ENCODE measurements at regions not wholly inside any gene's neighbourhood (a gene's known extent, or its start where the extent isn't known, plus 50 kb on each side); places are given as distances from the start of the nearest gene placed in this dataset.

- H3K4me1 ChIP-seq: no peaks in the 10 kb centered on the region
- DNase-seq (ENCODE audit: low spot score): no peak
- H3K27me3 ChIP-seq: no peaks in the 10 kb centered on the region
- TF ChIP-seq, protein P1, sequence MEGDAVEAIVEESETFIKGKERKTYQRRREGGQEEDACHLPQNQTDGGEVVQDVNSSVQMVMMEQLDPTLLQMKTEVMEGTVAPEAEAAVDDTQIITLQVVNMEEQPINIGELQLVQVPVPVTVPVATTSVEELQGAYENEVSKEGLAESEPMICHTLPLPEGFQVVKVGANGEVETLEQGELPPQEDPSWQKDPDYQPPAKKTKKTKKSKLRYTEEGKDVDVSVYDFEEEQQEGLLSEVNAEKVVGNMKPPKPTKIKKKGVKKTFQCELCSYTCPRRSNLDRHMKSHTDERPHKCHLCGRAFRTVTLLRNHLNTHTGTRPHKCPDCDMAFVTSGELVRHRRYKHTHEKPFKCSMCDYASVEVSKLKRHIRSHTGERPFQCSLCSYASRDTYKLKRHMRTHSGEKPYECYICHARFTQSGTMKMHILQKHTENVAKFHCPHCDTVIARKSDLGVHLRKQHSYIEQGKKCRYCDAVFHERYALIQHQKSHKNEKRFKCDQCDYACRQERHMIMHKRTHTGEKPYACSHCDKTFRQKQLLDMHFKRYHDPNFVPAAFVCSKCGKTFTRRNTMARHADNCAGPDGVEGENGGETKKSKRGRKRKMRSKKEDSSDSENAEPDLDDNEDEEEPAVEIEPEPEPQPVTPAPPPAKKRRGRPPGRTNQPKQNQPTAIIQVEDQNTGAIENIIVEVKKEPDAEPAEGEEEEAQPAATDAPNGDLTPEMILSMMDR (IDR thresholded peaks at IDR 0.05): no peak
- H3K36me3 ChIP-seq: no peaks in the 10 kb centered on the region
- no peak overlapping the region for H3K27ac ChIP-seq
- no peak overlapping the region for H3K4me3 ChIP-seq
- no peaks in the 10 kb centered on the region for H3K9me3 ChIP-seq
These were observed 497.8 kb upstream of the ZFHX3 start for GRCh38 chr16:73545755-73546154.

DNA sequence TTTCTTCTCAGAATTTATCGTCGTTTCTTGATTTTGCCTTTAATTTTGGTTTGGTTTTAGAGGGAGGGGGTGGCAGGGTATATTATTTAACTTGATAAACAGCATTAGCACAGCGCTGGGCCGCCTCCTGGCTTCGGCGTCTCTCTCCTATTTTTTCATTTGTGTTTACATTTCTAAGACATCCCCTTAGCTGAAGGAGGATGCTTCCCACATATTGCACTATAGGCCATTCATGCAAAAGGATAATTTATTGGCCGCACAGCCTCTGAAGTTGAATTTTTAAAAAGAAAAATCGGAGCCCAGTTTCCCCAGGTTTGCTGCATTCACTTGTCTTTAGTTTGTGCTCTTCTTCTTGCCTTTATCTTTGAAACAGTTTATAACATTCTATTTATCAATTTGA lies 497.4 kb upstream of the ZFHX3 start:
- no peaks in the 10 kb centered on the region for H3K9me3 ChIP-seq
- no peaks in the 10 kb centered on the region for H3K36me3 ChIP-seq
- no peaks in the 10 kb centered on the region for H3K4me1 ChIP-seq
- H3K27me3 ChIP-seq: no peaks in the 10 kb centered on the region
- TF ChIP-seq, protein P1 (IDR thresholded peaks at IDR 0.05): no peak
- no peak overlapping the region for H3K27ac ChIP-seq
- DNase-seq (ENCODE audit: low spot score): no peak
- no peak overlapping the region for H3K4me3 ChIP-seq

- H3K9me3 ChIP-seq: no peaks in the 10 kb centered on the region
- H3K36me3 ChIP-seq: no peaks in the 10 kb centered on the region
- no peaks in the 10 kb centered on the region for H3K4me1 ChIP-seq
- no peak for DNase-seq (ENCODE audit: low spot score)
- no peaks in the 10 kb centered on the region for H3K27me3 ChIP-seq
- no peak overlapping the region for H3K4me3 ChIP-seq
- TF ChIP-seq, protein P1 (IDR thresholded peaks at IDR 0.05): no peak
- H3K27ac ChIP-seq: no peak overlapping the region
These were observed 496.9 kb upstream of the ZFHX3 start for GRCh38 chr16:73544826-73545225.

DNA sequence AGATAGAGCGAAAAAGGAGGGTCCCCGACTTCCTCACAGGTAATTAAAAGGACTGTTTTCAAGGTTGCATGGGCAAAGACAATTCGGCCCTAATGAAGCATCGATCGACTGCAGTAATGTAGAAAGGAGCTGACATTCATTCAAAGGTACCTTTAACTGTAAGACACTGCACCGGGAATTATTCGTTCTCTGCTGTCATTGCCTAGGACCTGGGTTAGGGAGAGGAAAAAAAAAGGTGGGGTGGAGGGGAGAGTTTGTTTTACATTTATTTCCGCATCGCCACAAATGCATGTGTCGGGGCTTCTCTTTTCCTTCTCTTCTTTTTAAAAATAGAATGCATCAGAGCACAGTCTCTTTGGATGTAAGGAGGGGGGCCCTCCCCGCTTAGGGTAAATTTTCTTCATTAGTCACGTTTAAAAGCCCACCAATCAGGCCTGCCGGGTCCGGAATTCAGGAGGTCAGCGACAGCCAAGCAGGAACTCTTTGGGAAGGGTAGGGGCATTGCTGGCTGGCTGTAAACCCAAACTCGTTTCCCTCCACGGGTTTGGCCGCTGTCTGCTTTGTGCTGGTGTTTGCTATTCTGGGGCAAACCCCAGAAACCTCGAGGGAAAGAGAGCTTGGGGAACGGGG lies 496.2 kb upstream of the ZFHX3 start:
- H3K27me3 ChIP-seq: no peaks in the 10 kb centered on the region
- H3K27ac ChIP-seq: no peak overlapping the region
- TF ChIP-seq, protein P1 (IDR thresholded peaks at IDR 0.05): no peak
- H3K9me3 ChIP-seq: no peaks in the 10 kb centered on the region
- H3K36me3 ChIP-seq: no peaks in the 10 kb centered on the region
- no peaks in the 10 kb centered on the region for H3K4me1 ChIP-seq
- no peak overlapping the region for H3K4me3 ChIP-seq
- DNase-seq (ENCODE audit: low spot score): no peak

GRCh38 chr16:73543331-73543969 lies 495.5 kb upstream of the ZFHX3 start:
- H3K4me3 ChIP-seq: no peak overlapping the region

More at GRCh38 chr16:73543331-73543969, 495.5 kb upstream of the ZFHX3 start:
- Histone ChIP-seq H3K9me3 (no peaks in the 10 kb centered on the region), H3K27ac (no peak overlapping the region), H3K36me3 (no peaks in the 10 kb centered on the region), H3K4me1 (no peaks in the 10 kb centered on the region), H3K27me3 (no peaks in the 10 kb centered on the region)
- DNase-seq (ENCODE audit: low spot score): no peak
- TF ChIP-seq, protein P1 (IDR thresholded peaks at IDR 0.05): no peak
